Lung microvascular endothelial cell (primary cell): ENCODE measurements at regions not wholly inside any gene's neighbourhood (a gene's known extent, or its start where the extent isn't known, plus 50 kb on each side); places are given as distances from the start of the nearest gene placed in this dataset.
"Not testable (repeated sequence)": the region's sequence is repeated elsewhere in the genome, so short reads cannot be mapped to it uniquely, and the experiment has no call there.

Experiments
- DNase-seq, 2 donors: peaks; one replicate each; pipeline versions ENCODE4 v3.0.0 to v3.0.0-alpha.2; 2010; ENCODE audit warnings: low read depth in 2 of 2

- DNase-seq, result not testable (repeated sequence)
These were observed 221.9 kb upstream of the LRRC61 start for GRCh38 chr7:150101282-150101681.

DNA sequence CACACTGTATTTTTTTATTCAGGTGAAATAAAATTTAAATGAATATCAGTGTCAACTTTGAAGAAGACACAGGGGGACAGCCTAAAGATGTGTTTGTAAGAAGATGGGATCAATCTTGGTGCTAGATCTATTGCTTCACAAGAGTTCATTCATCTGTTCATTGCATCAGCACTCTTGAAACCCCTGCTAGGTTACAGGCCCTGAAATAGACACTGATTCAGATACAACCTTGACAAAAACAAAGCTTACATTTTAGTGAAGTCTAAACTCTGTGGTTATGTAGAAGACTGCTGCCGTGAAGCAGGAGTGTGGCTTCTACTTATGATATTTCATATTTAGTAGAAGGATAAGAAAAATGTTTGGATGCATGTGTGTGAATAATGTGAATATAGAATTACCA, 215.9 kb upstream of the LRRC61 start:
- DNase-seq, result not testable (repeated sequence)

- DNase-seq, result not testable (repeated sequence)
These were observed 212.8 kb upstream of the LRRC61 start for GRCh38 chr7:150110375-150110820.

DNA sequence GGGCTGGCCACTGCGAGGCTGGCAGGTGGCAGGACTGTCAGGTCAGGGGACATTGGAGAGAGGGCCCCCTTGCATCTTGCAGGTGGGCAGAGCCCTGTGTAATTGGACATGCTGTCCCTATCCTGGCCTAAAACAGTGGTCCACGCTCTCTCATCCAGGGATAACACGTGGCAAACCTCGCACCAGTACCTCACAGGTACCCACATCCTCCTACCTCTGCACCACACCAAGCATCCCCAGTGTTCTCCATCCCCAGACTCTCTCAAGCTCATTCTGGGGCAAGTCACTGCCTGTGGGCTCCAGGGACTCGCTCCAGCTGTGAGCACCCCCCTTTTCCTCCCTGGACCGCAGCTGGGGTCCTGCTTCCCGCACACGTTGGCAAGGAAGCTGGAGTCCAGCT, 212.3 kb upstream of the LRRC61 start:
- not testable (repeated sequence) for DNase-seq

DNA sequence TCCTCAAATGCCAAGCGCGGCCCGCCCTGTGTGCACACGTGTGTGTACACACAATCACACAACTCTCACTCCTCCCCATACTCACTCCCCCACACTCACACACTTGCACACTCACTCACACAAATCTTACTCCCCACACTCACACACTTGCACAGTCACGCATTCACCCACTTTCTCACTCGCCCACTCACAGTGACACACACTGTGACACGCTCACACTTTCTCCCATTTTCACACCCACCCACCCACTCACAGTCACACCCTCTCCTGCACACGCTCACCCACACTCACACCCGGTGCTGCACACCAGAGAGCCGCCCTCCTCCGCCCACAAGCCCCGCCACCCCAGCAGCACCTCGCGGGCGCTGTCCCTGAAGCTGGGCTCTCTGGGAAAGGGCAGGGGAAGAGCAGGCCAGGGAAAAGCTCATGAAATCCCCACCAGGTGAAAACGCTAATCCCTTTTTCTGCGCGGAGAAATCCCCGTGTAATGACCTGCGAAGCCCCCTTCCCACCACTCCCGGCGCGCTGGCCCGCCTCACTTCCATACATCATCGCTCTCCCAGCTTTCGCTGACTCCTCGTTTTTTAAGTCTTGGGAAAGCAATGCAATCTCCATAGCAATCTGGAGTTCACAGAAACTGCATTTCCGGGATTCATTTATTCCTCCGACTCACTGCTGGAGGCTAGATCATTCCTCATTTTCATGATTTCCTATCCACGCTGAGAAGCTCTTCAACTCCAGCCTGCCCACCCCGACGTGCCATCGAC, 211.6 kb upstream of the LRRC61 start:
- DNase-seq, result not testable (repeated sequence)

GRCh38 chr7:150113301-150113700, 209.9 kb upstream of the LRRC61 start:
- DNase-seq, result not testable (repeated sequence)

GRCh38 chr7:150114591-150114990, 208.6 kb upstream of the LRRC61 start:
- not testable (repeated sequence) for DNase-seq

GRCh38 chr7:150119966-150120365, 203.2 kb upstream of the LRRC61 start:
- not testable (repeated sequence) for DNase-seq

DNA sequence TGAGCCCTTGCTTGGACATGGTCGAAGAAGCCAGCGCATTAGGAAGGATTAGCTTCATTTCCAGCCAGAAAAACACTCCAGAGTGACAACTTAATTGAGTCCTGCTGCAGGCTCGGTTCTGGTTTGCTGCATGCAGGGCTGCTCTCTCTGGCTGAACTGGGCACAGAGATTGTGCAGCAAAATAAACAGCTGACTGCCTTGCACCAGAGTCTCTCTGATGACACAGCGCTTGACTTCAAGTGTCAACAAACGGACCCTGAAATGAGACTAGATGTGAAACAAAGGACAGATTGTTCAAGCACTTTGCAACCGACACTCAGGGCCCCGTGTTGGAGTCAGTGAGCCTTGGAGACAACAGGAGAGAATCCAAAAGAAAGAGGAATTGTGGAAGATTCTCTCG, 197.3 kb upstream of the LRRC61 start:
- not testable (repeated sequence) for DNase-seq

- DNase-seq, result not testable (repeated sequence)
These were observed 188.7 kb upstream of the LRRC61 start for GRCh38 chr7:150134451-150134850.

- not testable (repeated sequence) for DNase-seq
These were observed 187.4 kb upstream of the LRRC61 start for GRCh38 chr7:150135620-150136190.

DNA sequence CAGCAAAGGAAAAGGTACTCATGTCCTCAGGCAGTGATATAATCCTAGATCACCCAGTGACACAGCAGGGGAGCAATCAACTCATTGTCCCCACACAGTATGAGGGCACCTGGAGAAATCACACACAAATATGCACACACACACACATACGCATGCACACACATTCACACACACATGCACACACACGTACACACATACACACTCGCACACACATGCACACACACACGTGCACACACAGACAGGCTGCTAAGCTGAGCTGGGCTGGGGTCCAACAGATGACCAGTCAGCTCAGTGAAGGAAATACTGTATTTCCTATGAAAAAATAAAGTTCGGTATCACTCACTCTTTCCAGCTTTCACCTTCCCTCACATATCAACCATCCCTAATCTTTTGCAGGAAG, 183.3 kb upstream of the LRRC61 start:
- DNase-seq, result peak in 1 of 2 donors; percentile 65

GRCh38 chr7:150141525-150142345, 181.4 kb upstream of the LRRC61 start:
- DNase-seq, result not testable (repeated sequence)

DNA sequence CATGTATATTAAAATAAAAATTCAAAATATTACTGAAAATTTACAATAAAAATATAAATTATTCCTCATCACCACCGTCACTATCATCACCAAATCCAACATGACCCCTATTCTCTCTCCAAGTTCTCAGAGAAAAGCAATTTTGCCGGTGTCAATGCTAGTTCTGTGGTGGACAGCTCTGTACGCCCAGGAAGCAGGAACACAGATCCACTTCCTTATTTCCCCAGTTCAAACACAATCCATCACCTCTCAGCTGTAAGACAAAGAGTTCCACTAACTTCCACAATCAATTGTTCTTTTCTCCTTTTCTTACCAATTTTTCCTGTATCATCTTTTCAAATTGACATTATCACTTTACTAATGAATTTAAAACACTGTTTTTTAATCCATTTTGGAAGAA, 177.0 kb upstream of the LRRC61 start:
- not testable (repeated sequence) for DNase-seq

- DNase-seq, result not testable (repeated sequence)
These were observed 175.6 kb upstream of the LRRC61 start for GRCh38 chr7:150147524-150147923.

- not testable (repeated sequence) for DNase-seq
These were observed 167.1 kb upstream of the LRRC61 start for GRCh38 chr7:150156015-150156414.

GRCh38 chr7:150158696-150159095, 164.5 kb upstream of the LRRC61 start:
- not testable (repeated sequence) for DNase-seq

- DNase-seq, result not testable (repeated sequence)
These were observed 153.6 kb upstream of the LRRC61 start for GRCh38 chr7:150169515-150169914.

- DNase-seq, result not testable (repeated sequence)
These were observed 153.1 kb upstream of the LRRC61 start for GRCh38 chr7:150169943-150170490.

DNA sequence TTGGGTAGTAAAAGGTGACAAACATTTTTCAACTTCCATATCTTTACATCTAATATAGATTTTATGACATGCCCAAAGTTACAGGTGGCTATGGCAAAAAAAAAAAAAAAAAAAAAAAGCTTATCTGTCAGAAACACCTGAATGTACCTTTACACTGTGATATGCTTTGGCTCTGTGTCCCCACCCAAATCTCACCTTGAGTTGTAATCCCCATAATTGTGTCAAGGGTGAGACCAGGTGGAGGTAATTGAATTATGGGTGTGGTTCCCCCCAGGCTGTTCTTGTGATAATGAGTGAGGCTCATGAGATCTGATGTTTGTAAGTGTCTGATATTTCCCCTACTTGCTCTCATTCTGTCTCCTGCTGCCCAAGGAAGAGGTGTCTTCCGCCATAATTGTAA, 139.6 kb upstream of the LRRC61 start:
- not testable (repeated sequence) for DNase-seq

DNA sequence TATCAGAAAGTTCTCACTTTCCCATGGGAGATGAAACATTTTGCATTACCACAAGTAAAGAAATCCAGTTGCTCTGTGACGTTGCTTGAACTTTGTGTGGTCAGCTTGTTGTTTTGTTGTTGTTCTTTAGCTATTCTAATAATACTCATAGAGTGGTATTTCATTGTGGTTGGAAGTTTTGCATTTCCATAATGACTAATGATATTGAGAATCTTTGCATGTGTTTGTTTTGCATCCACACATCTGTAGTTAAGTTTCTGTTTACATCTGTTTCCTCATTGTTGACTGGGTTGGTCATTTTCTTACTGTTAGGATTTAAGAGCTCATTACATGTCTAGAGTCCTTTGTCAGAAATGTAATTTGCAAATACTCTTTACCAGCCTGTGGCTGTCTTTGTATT, 133.2 kb upstream of the LRRC61 start:
- DNase-seq, result not testable (repeated sequence)

DNA sequence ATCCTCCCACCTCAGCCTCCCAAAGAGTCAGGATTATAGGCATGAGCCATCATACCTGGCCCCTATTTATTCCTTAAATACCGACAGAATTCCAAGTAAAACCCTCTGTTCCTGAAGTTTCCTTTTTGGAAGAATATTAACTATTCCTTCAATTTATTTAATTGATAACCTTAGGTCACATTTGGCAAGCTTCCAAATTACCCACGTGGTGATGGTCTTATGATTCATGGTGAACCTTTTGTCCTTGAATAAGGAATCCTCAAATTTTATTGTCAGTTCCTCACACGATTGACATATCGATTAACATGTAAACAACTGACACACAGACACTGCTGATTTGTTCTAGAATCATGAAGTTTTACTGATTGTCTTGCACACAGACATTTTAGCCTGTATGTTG, 130.6 kb upstream of the LRRC61 start:
- not testable (repeated sequence) for DNase-seq
